HuH-7 (cell line): ENCODE measurements at regions not wholly inside any gene's neighbourhood (a gene's known extent, or its start where the extent isn't known, plus 50 kb on each side); places are given as distances from the start of the nearest gene placed in this dataset.
"Not testable (repeated sequence)": the region's sequence is repeated elsewhere in the genome, so short reads cannot be mapped to it uniquely, and the experiment has no call there.

Experiments used
- DNase-seq: peaks from one replicate; pipeline ENCODE4 v3.0.0; 2011; ENCODE audit warnings: low spot score

DNA sequence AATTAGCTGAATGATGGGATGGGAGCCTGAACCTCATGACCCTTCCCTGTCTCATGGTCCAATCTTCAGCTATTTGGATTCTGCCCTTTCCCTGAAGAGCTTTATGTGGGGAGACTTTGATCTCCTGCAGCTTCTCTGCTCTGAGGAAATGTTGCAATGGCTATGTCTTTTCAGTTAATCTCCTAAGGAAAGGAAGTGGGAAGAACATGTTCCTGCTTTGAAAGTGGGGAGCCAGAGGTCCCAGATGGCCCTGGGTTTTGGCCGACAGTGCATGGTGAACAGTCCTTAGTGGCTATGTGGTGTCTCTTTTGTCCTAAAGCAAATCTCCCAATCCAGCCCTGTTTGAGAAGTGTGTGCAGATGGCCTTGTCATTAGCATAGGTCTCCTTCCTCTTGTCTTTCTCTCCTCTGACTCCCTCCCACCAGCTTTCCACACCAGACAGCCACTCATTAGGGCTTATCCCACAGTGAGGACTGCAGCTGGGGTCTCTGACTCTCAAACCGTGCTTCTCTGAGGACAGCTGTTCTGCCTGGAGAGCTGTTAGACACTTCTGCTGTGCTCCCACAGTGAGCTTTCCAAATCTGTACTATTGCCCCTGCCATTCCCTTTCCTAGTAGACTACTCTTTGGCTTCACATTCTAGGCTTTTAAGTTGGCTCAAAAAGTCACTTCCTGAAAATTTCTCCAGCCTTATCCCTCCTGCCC lies 365.8 kb upstream of the UMPS start:
- no peak for DNase-seq

DNA sequence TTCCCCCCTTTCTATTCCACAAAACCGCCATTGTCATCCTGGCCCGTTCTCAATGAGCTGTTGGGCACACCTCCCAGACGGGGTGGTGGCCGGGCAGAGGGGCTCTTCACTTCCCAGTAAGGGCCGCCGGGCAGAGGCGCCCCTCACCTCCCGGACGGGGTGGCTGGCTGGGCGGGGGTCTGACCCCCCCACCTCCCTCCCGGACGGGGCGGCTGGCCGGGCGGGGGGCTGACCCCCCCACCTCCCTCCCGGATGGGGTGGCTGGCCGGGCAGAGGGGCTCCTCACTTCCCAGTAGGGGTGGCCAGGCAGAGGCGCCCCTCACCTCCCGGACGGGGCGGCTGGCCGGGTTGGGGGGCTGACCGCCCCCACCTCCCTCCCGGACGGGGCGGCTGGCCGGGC lies 363.6 kb upstream of the UMPS start:
- DNase-seq = not testable (repeated sequence)

DNA sequence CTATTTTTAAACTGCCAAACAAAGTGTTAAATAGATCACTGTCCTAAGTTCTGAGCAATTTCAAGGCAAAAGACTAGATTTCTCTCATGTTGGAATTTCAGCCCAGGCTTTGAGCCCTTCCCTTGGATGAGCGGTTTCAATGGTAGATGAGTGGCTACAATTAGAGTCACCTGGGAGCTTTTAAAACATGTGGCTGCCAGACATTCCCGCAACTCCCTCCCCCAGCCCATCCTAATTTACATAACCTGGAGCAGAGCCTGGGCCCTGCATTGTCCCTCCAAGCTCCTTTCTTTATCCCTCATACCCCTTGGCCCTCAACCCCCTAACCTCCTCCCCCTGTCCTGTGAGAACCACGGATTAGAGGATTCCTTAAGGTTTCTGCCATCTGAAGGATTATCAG lies 357.5 kb upstream of the UMPS start:
- DNase-seq = no peak

GRCh38 chr3:124373524-124373923 lies 356.7 kb upstream of the UMPS start:
- no peak for DNase-seq

DNA sequence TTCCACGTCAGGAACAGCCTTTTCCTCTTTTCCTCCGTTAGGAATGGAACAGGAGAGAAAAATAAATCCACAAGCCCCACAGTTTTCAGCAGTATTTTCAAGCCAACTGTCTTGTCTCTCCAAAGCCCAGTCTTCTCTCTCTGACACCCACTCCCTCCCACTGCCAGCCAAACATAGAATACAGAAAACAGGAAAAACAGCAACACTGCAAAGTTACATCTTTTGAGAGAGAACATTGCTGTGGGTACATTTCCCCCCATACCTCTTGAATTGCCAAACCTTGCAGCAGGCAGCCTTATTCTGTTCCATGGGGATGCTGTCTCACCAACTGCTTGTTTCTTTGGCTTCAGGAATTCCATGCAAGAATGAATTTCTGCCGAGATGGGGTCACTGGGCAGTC lies 355.7 kb upstream of the UMPS start:
- DNase-seq = no peak

GRCh38 chr3:124381575-124382333 lies 348.5 kb upstream of the UMPS start:
- DNase-seq = no peak

- no peak for DNase-seq
Observed at GRCh38 chr3:124383051-124383450, 347.2 kb upstream of the UMPS start.

- DNase-seq = no peak
Observed at GRCh38 chr3:124383846-124384466, 346.3 kb upstream of the UMPS start.

DNA sequence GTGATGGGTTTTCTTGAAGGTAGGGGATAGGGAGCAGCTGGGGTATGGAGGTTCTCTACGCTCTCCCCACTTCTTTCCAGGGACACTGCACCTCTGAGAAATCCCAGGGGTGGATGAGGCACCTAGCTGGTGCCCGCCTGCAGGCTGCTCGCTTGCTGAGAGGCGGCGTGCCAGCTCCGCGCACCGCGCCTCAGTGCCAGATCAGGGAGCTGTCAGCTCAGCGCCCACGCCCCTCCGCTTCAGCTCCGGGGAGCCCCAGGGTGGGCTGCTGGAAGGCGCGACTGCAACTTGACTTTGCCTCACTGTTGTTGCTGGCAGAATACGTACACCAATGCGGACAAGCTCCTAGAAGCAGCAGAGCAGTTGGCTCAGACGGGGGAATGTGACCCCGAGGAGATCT lies 345.7 kb upstream of the UMPS start:
- DNase-seq = no peak

GRCh38 chr3:124385996-124386395 lies 344.3 kb upstream of the UMPS start:
- no peak for DNase-seq

DNA sequence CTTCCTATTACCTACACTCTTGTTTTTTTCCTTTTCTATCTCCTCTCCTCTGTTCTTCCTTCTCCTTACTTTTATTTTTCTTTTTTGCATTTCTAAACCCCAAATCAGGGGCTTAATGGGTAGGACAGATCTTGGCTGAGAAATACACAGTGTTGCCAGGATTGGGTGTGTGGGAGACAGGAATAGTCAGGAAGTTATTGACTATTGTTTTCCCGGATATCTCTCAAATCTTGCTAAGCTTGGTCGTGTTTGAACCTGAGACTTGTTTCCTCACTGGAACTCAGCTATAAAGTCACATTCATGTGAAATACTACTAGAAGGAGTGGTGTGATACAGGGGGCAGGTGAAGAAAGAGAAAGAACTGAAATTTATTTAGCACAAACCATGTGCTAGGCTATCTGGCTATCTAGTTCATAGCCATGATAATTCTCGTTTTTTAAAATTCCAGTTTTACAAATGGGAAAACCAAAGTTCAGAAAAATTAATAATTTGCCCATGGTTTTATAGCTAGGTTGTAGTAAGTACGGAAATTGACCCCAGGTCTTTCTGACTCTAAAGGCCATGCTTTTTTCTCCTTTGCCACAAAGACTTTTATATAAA lies 343.2 kb upstream of the UMPS start:
- DNase-seq = no peak

DNA sequence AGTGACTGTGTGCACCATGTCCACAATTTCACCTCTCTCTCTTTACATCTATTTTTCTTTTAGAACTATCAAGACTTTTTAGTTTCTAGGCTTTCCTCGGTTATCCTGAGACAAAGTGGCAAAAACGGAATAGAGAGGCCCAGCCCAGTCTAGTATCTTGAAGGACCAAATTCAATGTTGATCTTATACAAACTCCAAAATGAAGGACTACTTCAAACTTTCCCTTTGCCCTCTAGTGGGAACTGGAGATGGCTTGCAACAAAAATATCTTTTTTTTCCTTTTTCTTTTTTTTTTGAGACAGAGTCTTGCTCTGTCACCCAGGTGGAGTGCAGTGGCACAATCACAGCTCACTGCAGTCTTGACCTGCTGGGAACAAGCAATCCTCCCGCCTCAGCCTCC lies 338.5 kb upstream of the UMPS start:
- DNase-seq = no peak

GRCh38 chr3:124393340-124393739 lies 336.9 kb upstream of the UMPS start:
- no peak for DNase-seq

DNA sequence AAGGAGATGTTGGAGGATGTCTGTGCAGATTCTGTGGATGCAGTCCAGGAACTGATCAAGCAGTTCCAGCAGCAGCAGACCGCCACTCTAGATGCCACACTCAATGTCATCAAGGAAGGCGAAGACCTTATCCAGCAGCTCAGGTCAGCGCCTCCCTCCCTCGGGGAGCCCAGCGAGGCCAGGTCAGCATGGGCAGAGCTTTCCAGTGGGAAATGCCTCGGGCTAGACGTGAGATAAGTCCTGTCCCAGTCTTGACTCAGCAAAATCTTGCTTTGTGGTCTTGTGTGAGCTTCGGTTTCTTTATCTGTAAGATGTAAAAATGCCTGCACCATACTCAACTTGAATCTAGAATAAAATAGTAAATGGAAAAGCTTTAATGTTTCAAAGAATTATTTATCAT lies 335.1 kb upstream of the UMPS start:
- no peak for DNase-seq

GRCh38 chr3:124395584-124396338 lies 334.5 kb upstream of the UMPS start:
- peak; percentile 21 for DNase-seq

DNA sequence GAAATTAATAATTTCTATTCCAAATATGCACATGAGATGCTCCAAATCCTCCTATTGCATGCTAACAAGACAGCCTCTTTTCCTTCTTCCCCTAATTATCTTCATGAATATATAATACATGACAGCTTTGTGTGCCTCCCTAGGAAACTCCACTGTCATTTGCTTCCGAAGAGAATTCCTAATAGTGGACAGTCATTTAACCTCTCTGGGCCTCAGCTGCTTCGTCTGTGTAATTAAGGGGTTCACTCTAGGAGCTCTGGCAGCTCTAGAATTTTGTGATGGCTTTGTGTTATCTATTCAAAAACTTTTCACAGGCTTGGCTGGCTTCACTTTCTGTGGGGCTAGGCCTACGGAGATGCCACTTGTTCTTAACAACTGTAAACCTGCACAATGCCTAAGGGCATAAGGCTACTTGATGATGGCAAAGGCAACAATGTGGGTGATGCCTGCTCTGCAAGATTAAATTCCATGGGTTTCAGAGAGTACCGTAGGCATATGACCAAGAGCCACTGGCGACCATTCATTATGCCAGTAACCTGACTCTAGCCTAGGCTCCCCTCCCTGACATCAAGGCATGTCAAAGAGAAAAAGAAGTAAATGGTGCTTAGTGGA lies 333.8 kb upstream of the UMPS start:
- DNase-seq = no peak

DNA sequence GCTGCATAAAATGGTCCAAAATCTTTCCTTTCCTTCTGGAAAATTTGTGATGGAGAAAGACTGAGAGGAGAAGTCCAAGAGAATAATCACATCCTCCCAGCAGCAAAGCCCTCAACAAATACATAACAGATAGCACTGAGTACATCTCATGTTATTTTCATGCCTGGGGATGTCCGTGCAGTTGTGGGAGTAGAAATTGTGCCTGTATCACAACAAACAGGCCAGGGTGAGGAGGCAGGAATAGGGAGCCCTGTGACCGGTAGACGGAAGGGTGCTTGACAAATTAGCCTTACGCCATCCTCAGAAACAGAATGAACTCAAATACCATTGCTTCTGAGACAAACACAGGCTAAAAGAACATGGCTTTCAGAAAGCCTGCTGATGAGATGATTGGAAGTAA lies 333.2 kb upstream of the UMPS start:
- no peak for DNase-seq

DNA sequence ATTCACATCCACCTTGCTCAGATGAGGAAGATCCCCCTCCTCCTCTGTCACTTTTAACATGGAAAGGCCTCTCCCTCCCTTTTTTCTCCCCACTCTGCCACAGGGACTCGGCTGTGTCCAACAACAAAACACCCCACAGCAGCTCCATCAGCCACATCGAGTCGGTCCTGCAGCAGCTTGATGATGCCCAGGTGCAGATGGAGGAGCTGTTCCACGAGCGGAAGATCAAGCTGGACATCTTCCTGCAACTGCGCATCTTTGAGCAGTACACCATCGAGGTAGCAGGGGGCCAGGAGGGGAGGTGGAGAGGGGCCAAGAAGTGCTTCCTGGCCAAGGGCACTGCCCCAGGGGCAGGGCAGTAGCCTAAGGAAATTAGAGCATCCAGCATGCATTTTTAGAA lies 331.7 kb upstream of the UMPS start:
- DNase-seq = no peak

GRCh38 chr3:124401843-124402242 lies 328.4 kb upstream of the UMPS start:
- no peak for DNase-seq

- DNase-seq = no peak
Observed at GRCh38 chr3:124402791-124403190, 327.5 kb upstream of the UMPS start.

GRCh38 chr3:124404621-124405020 lies 325.6 kb upstream of the UMPS start:
- no peak for DNase-seq

- DNase-seq = no peak
Observed at GRCh38 chr3:124407260-124407659, 323.0 kb upstream of the UMPS start.
